Thymus (tissue), 11 donors: ENCODE measurements at regions not wholly inside any gene's neighbourhood (a gene's known extent, or its start where the extent isn't known, plus 50 kb on each side); places are given as distances from the start of the nearest gene placed in this dataset.

Experiments
- DNase-seq, 9 donors: peaks; one replicate each; pipeline ENCODE4 v3.0.0-alpha.2; 2013; ENCODE audit warnings: low spot score in 9 of 9, low read depth in 6 of 9, missing footprints in 1 of 9
- H3K27ac ChIP-seq, 2 donors: one replicate each; pipeline ENCODE4 v1.5.1; 2013; ENCODE audit warnings: control low read depth in 1 of 2, low read depth in 1 of 2, low read length in 1 of 2, mild to moderate bottlenecking in 1 of 2, moderate library complexity in 1 of 2
- H3K27me3 ChIP-seq, 2 donors: one replicate each; pipeline ENCODE4 v1.5.1; 2013; ENCODE audit warnings: low read length in 1 of 2; ENCODE audit not compliant: control insufficient read depth in 2 of 2, insufficient read depth in 1 of 2
- H3K36me3 ChIP-seq, 2 donors: one replicate each; pipeline ENCODE4 v1.5.1; 2013; ENCODE audit warnings: low read length in 1 of 2, mild to moderate bottlenecking in 1 of 2, moderate library complexity in 1 of 2; ENCODE audit not compliant: control insufficient read depth in 2 of 2, insufficient read depth in 2 of 2
- H3K4me1 ChIP-seq, 2 donors: one replicate each; pipeline ENCODE4 v1.5.1; 2013; ENCODE audit warnings: low read length in 2 of 2; ENCODE audit not compliant: control insufficient read depth in 2 of 2, insufficient read depth in 2 of 2
- H3K4me3 ChIP-seq, 2 donors: one replicate each; pipeline ENCODE4 v1.5.1; 2013; ENCODE audit warnings: low read length in 2 of 2, control low read depth in 1 of 2, mild to moderate bottlenecking in 1 of 2
- H3K9me3 ChIP-seq, 2 donors: one replicate each; pipeline ENCODE4 v1.5.1; 2013; ENCODE audit warnings: low read length in 1 of 2, mild to moderate bottlenecking in 1 of 2; ENCODE audit not compliant: control insufficient read depth in 2 of 2, insufficient read depth in 1 of 2
- WGBS: extraction: QIAGEN DNeasy Blood & Tissue Kit; methylation state at CpG from one replicate; pipeline ENCODE4 v1.1.7; 2013; 5-methylcytosine and 5-hydroxymethylcytosine counted together
- donor health status: healthy.

GRCh38 chr20:22350624-22351023 is 233.7 kb downstream of the FOXA2 start:
- 96% methylated on average over 4 of the region's 4 CpGs for WGBS
- H3K36me3 ChIP-seq, result no peaks in the 10 kb centered on the region
- no peaks in the 10 kb centered on the region for H3K9me3 ChIP-seq
- H3K27me3 ChIP-seq, result no peaks in the 10 kb centered on the region
- H3K4me1 ChIP-seq, result no peaks in the 10 kb centered on the region
- H3K4me3 ChIP-seq, result no peak overlapping the region
- no peak for DNase-seq
- H3K27ac ChIP-seq, result no peak overlapping the region

GRCh38 chr20:22348010-22348409 is 236.4 kb downstream of the FOXA2 start:
- WGBS, result 93% methylated on average over 4 of the region's 4 CpGs

GRCh38 chr20:22346716-22347115 is 237.7 kb downstream of the FOXA2 start:
- Histone ChIP-seq H3K27me3 (no peaks in the 10 kb centered on the region), H3K4me1 (no peaks in the 10 kb centered on the region), H3K4me3 (no peak overlapping the region), H3K9me3 (no peaks in the 10 kb centered on the region), H3K36me3 (no peaks in the 10 kb centered on the region), H3K27ac (no peak overlapping the region)
- WGBS, result 5% methylated on average over 4 of the region's 4 CpGs
- DNase-seq, result no peak

More at GRCh38 chr20:22348010-22348409, 236.4 kb downstream of the FOXA2 start:
- no peaks in the 10 kb centered on the region for H3K27me3 ChIP-seq
- no peaks in the 10 kb centered on the region for H3K4me1 ChIP-seq
- DNase-seq, result no peak
- H3K36me3 ChIP-seq, result no peaks in the 10 kb centered on the region
- H3K9me3 ChIP-seq, result no peaks in the 10 kb centered on the region
- H3K4me3 ChIP-seq, result no peak overlapping the region
- no peak overlapping the region for H3K27ac ChIP-seq

GRCh38 chr20:22343612-22344011 is 240.8 kb downstream of the FOXA2 start:
- WGBS, result 95% methylated on average over 29 of the region's 29 CpGs
- no peaks in the 10 kb centered on the region for H3K36me3 ChIP-seq
- DNase-seq, result no peak
- no peak overlapping the region for H3K4me3 ChIP-seq
- H3K9me3 ChIP-seq, result no peaks in the 10 kb centered on the region
- no peaks in the 10 kb centered on the region for H3K4me1 ChIP-seq
- peaks cover 2 to 4% of the 10 kb centered on the region in 2 donors for H3K27me3 ChIP-seq
- no peak overlapping the region for H3K27ac ChIP-seq

- H3K4me3 ChIP-seq, result no peak overlapping the region
- 88% methylated on average over 4 of the region's 4 CpGs for WGBS
- no peak overlapping the region for H3K27ac ChIP-seq
- H3K4me1 ChIP-seq, result no peaks in the 10 kb centered on the region
- no peaks in the 10 kb centered on the region for H3K36me3 ChIP-seq
- H3K27me3 ChIP-seq, result peaks cover 2 to 4% of the 10 kb centered on the region in 2 donors
- H3K9me3 ChIP-seq, result no peaks in the 10 kb centered on the region
- DNase-seq, result no peak
Observed at GRCh38 chr20:22342410-22342809, 242.0 kb downstream of the FOXA2 start.

GRCh38 chr20:22341508-22341907 is 242.9 kb downstream of the FOXA2 start:
- Histone ChIP-seq H3K36me3 (no peaks in the 10 kb centered on the region), H3K9me3 (no peaks in the 10 kb centered on the region), H3K4me1 (no peaks in the 10 kb centered on the region), H3K27ac (no peak overlapping the region), H3K27me3 (peaks cover 2 to 4% of the 10 kb centered on the region in 2 donors), H3K4me3 (no peak overlapping the region)
- no peak for DNase-seq
- WGBS, result 97% methylated on average over 6 of the region's 6 CpGs

GRCh38 chr20:22339946-22340345 is 244.4 kb downstream of the FOXA2 start:
- 59% methylated on average over 5 of the region's 5 CpGs for WGBS
- no peak overlapping the region for H3K4me3 ChIP-seq
- peaks cover 2 to 4% of the 10 kb centered on the region in 2 donors for H3K27me3 ChIP-seq

GRCh38 chr20:22339091-22339881 is 245.1 kb downstream of the FOXA2 start:
- H3K36me3 ChIP-seq, result no peaks in the 10 kb centered on the region
- no peak overlapping the region for H3K4me3 ChIP-seq
- H3K27me3 ChIP-seq, result peaks cover 2 to 5% of the 10 kb centered on the region in 2 donors
- no peak overlapping the region for H3K27ac ChIP-seq
- no peaks in the 10 kb centered on the region for H3K4me1 ChIP-seq
- peak; percentile 19 to 75 (median 45) for DNase-seq
- no peaks in the 10 kb centered on the region for H3K9me3 ChIP-seq
- 34% methylated on average over 12 of the region's 12 CpGs for WGBS

More at GRCh38 chr20:22339946-22340345, 244.4 kb downstream of the FOXA2 start:
- Histone ChIP-seq H3K27ac (no peak overlapping the region), H3K36me3 (no peaks in the 10 kb centered on the region), H3K4me1 (no peaks in the 10 kb centered on the region), H3K9me3 (no peaks in the 10 kb centered on the region)
- DNase-seq, result no peak

GRCh38 chr20:22338140-22338708 is 246.1 kb downstream of the FOXA2 start:
- H3K36me3 ChIP-seq, result no peaks in the 10 kb centered on the region
- WGBS, result 77% methylated on average over 6 of the region's 6 CpGs
- no peaks in the 10 kb centered on the region for H3K9me3 ChIP-seq
- H3K4me1 ChIP-seq, result no peaks in the 10 kb centered on the region
- no peak for DNase-seq
- H3K27me3 ChIP-seq, result peaks cover 2 to 9% of the 10 kb centered on the region in 2 donors
- no peak overlapping the region for H3K27ac ChIP-seq
- H3K4me3 ChIP-seq, result no peak overlapping the region
